Epithelial cell of esophagus (primary cell): ENCODE measurements at regions not wholly inside any gene's neighbourhood (a gene's known extent, or its start where the extent isn't known, plus 50 kb on each side); places are given as distances from the start of the nearest gene placed in this dataset.

ENCODE experiments used
- DNase-seq: peaks from one replicate; pipeline ENCODE4 v3.0.0; 2010; ENCODE audit warnings: low read depth
- H3K4me3 ChIP-seq: 2 replicates; pipeline ENCODE4 v1.5.1; 2011; ENCODE audit warnings: mild to moderate bottlenecking, low read length, control low read depth
- CTCF ChIP-seq: IDR thresholded peaks from 2 replicates; pipeline ENCODE4 v1.5.1; 2011; ENCODE audit warnings: low read depth, mild to moderate bottlenecking, low read length, control low read depth, inconsistent platforms; ENCODE audit not compliant: insufficient read depth; ENCODE audit errors: missing control alignments

- no peak overlapping the region for H3K4me3 ChIP-seq
- DNase-seq, result no peak
- TF ChIP-seq CTCF, result no peak
Measured at GRCh38 chr20:50460115-50460607, 50.0 kb upstream of the PTPN1 start.
